ENCODE measurements at regions not wholly inside any gene's neighbourhood (a gene's known extent, or its start where the extent isn't known, plus 50 kb on each side); places are given as distances from the start of the nearest gene placed in this dataset.

- TF ChIP-seq POLR2A (IDR thresholded peaks at IDR 0.05) = no peak
- TF ChIP-seq, protein P1, sequence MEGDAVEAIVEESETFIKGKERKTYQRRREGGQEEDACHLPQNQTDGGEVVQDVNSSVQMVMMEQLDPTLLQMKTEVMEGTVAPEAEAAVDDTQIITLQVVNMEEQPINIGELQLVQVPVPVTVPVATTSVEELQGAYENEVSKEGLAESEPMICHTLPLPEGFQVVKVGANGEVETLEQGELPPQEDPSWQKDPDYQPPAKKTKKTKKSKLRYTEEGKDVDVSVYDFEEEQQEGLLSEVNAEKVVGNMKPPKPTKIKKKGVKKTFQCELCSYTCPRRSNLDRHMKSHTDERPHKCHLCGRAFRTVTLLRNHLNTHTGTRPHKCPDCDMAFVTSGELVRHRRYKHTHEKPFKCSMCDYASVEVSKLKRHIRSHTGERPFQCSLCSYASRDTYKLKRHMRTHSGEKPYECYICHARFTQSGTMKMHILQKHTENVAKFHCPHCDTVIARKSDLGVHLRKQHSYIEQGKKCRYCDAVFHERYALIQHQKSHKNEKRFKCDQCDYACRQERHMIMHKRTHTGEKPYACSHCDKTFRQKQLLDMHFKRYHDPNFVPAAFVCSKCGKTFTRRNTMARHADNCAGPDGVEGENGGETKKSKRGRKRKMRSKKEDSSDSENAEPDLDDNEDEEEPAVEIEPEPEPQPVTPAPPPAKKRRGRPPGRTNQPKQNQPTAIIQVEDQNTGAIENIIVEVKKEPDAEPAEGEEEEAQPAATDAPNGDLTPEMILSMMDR (IDR thresholded peaks at IDR 0.05) = no peak
- no peak for TF ChIP-seq EP300 (IDR thresholded peaks at IDR 0.05)
These were observed 1099.2 kb downstream of the FAM181B start for GRCh38 chr11:81634483-81634882.
